ENCODE measurements at regions not wholly inside any gene's neighbourhood (a gene's known extent, or its start where the extent isn't known, plus 50 kb on each side); places are given as distances from the start of the nearest gene placed in this dataset.
"Not testable (repeated sequence)": the region's sequence is repeated elsewhere in the genome, so short reads cannot be mapped to it uniquely, and the experiment has no call there.

GRCh38 chr6:27829453-27830211 is 82.6 kb downstream of the OR2B2 start:
- WGBS, 2 donors: 91 to 92% methylated on average over 9 of the region's 9 CpGs
- no peaks in the 10 kb centered on the region for H3K9me3 ChIP-seq
- intact Hi-C loops (cut with DNase I): loop anchor here in 1 of 10 donors (10.0 kb wide), 1 partner anchor 1805 kb away; a partner anchor contains a TSS
- no peak for TF ChIP-seq CTCF (IDR thresholded peaks at IDR 0.05)
- peak overlapping the region in 1 of 10 donors; percentile 89 for H3K27ac ChIP-seq
- DNase-seq (no peak), ATAC-seq (no peak)
- peak overlapping the region in 1 of 10 donors; percentile 60 for H3K4me3 ChIP-seq
- H3K36me3 ChIP-seq: peaks cover 0 to 12% (median 0%) of the 10 kb centered on the region in 9 donors
- peaks cover 0 to 9% (median 2%) of the 10 kb centered on the region in 7 donors for H3K27me3 ChIP-seq
- peaks cover 0 to 36% (median 0%) of the 10 kb centered on the region in 9 donors for H3K4me1 ChIP-seq

GRCh38 chr6:27827477-27827876 is 84.7 kb downstream of the OR2B2 start:
- intact Hi-C loops (cut with DNase I); H3K9me3 ChIP-seq; H3K27ac ChIP-seq; ATAC-seq; DNase-seq; H3K36me3 ChIP-seq; H3K4me3 ChIP-seq: not testable (repeated sequence)
- Histone ChIP-seq H3K27me3 (peaks cover 0 to 23% (median 15%) of the 10 kb centered on the region in 7 donors), H3K4me1 (peaks cover 0 to 46% (median 0%) of the 10 kb centered on the region in 9 donors)
- WGBS, 2 donors: 37 to 60% methylated on average over 16 to 27 of the region's 35 CpGs

- H3K27ac ChIP-seq; H3K4me3 ChIP-seq; ATAC-seq; intact Hi-C loops (cut with DNase I); DNase-seq; H3K9me3 ChIP-seq; H3K36me3 ChIP-seq: not testable (repeated sequence)
- Histone ChIP-seq H3K27me3 (peaks cover 0 to 32% (median 24%) of the 10 kb centered on the region in 7 donors), H3K4me1 (peaks cover 0 to 39% (median 0%) of the 10 kb centered on the region in 9 donors)
- 24 to 49% methylated on average over 24 to 27 of the region's 30 CpGs for WGBS, 2 donors
Measured at GRCh38 chr6:27826612-27826985, 85.6 kb downstream of the OR2B2 start.

GRCh38 chr6:27825848-27826611 is 86.2 kb downstream of the OR2B2 start:
- H3K27ac ChIP-seq; ATAC-seq; DNase-seq; intact Hi-C loops (cut with DNase I); H3K36me3 ChIP-seq; H3K9me3 ChIP-seq: not testable (repeated sequence)
- WGBS, 2 donors: 67 to 77% methylated on average over 14 of the region's 15 CpGs
- peak overlapping the region in 1 of 10 donors; percentile 71 for H3K4me3 ChIP-seq
- peaks cover 0 to 38% (median 0%) of the 10 kb centered on the region in 9 donors for H3K4me1 ChIP-seq
- peaks cover 0 to 38% (median 26%) of the 10 kb centered on the region in 7 donors for H3K27me3 ChIP-seq

GRCh38 chr6:27825025-27825793 is 87.0 kb downstream of the OR2B2 start:
- Histone ChIP-seq H3K4me3 (peak overlapping the region in 9 of 10 donors; percentile 35 to 71 (median 54)), H3K27me3 (peaks cover 0 to 46% (median 32%) of the 10 kb centered on the region in 7 donors), H3K4me1 (peaks cover 0 to 30% (median 0%) of the 10 kb centered on the region in 9 donors), H3K9me3 (no peaks in the 10 kb centered on the region), H3K36me3 (no peaks in the 10 kb centered on the region), H3K27ac (peak overlapping the region in 9 of 10 donors; percentile 33 to 91 (median 57))
- ATAC-seq (no peak), DNase-seq (no peak)
- TF ChIP-seq CTCF (IDR thresholded peaks at IDR 0.05): no peak
- intact Hi-C loops (cut with DNase I): no loop called here
- WGBS, 2 donors: 55 to 62% methylated on average over 7 of the region's 7 CpGs

GRCh38 chr6:27824211-27825024 is 87.8 kb downstream of the OR2B2 start:
- H3K9me3 ChIP-seq; intact Hi-C loops (cut with DNase I); H3K36me3 ChIP-seq; DNase-seq: not testable (repeated sequence)
- H3K27ac ChIP-seq: peak overlapping the region; percentile 33 to 91 (median 60)
- H3K4me1 ChIP-seq: peaks cover 0 to 22% (median 0%) of the 10 kb centered on the region in 9 donors
- WGBS, 2 donors: 10 to 16% methylated on average over 32 of the region's 53 CpGs
- H3K27me3 ChIP-seq: peaks cover 0 to 54% (median 35%) of the 10 kb centered on the region in 7 donors
- H3K4me3 ChIP-seq: peak overlapping the region in 9 of 10 donors; percentile 35 to 71 (median 54)
- ATAC-seq: peak; percentile 14 to 86 (median 79)

- 1% methylated on average over 26 of the region's 31 CpGs for WGBS, 2 donors
- H3K9me3 ChIP-seq; H3K36me3 ChIP-seq; intact Hi-C loops (cut with DNase I): not testable (repeated sequence)
- Histone ChIP-seq H3K4me3 (peak overlapping the region in 9 of 10 donors; percentile 35 to 71 (median 54)), H3K27ac (peak overlapping the region in 9 of 10 donors; percentile 38 to 86 (median 62)), H3K27me3 (peaks cover 0 to 60% (median 39%) of the 10 kb centered on the region in 7 donors), H3K4me1 (peaks cover 0 to 20% (median 0%) of the 10 kb centered on the region in 9 donors)
- ATAC-seq (peak; percentile 90 to 97 (median 94)), DNase-seq (peak; percentile 34 to 62)
Measured at GRCh38 chr6:27823714-27824210, 88.4 kb downstream of the OR2B2 start.

All from heart right ventricle (tissue), 16 donors.